PC-9 (cell line): ENCODE measurements at regions not wholly inside any gene's neighbourhood (a gene's known extent, or its start where the extent isn't known, plus 50 kb on each side); places are given as distances from the start of the nearest gene placed in this dataset.
"Not testable (repeated sequence)": the region's sequence is repeated elsewhere in the genome, so short reads cannot be mapped to it uniquely, and the experiment has no call there.

Source experiments
- BruUV-seq: library from RNA; stranded (reverse); fragments of 400-500 nt; replicated peaks from 2 replicates; lab custom pipeline; 2021; lab: Mats Ljungman, UMichigan
- CTCF ChIA-PET: fragments of 300-600 bp; sonication (Branson Sonifier 250); formaldehyde crosslinking; loops from one replicate; lab custom pipeline; 2022; ENCODE audit warnings: antibody characterized with exemption; lab: Charles Lee
- POLR2A ChIA-PET: fragments of 300-600 bp; sonication (Branson Sonifier 250); formaldehyde crosslinking; loops from one replicate; lab custom pipeline; 2022; ENCODE audit warnings: antibody characterized with exemption; ENCODE audit not compliant: unreplicated experiment; lab: Charles Lee
- DNase-seq, 2 experiments: peaks; one replicate each; pipeline versions ENCODE4 v3.0.0 to v3.0.0-alpha.2; 2015 to 2022; ENCODE audit warnings: mixed read lengths in 1 of 2
- H2AFZ ChIP-seq: fragments of 200-600 bp; sonication (generic); 2 replicates; pipeline ENCODE4 v1.8.1; 2017; ENCODE audit warnings: antibody characterized with exemption
- H3F3A ChIP-seq: fragments of 200-600 bp; sonication (generic); 2 replicates; pipeline ENCODE4 v1.8.1; 2017; ENCODE audit warnings: antibody characterized with exemption, mild to moderate bottlenecking, low read depth; ENCODE audit not compliant: insufficient read depth
- H3K27ac ChIP-seq: fragments of 200-600 bp; sonication (generic); 2 replicates; pipeline ENCODE4 v1.6.1; 2016; ENCODE audit warnings: mixed run types
- H3K27me3 ChIP-seq: fragments of 200-600 bp; sonication (generic); 2 replicates; pipeline ENCODE4 v1.6.1; 2016; ENCODE audit warnings: low read depth, mixed run types; ENCODE audit not compliant: insufficient read depth
- H3K36me3 ChIP-seq: fragments of 200-600 bp; sonication (generic); 2 replicates; pipeline ENCODE4 v1.6.1; 2016; ENCODE audit warnings: low read depth, mixed run types
- H3K4me1 ChIP-seq: fragments of 200-600 bp; sonication (generic); replicated peaks from 2 replicates; pipeline ENCODE4 v1.6.1; 2016; ENCODE audit warnings: mixed run types; ENCODE audit not compliant: insufficient read depth
- H3K4me2 ChIP-seq: fragments of 200-600 bp; sonication (generic); 2 replicates; pipeline ENCODE4 v1.6.1; 2017; ENCODE audit warnings: mixed run types
- H3K4me3 ChIP-seq: fragments of 200-600 bp; sonication (generic); 2 replicates; pipeline ENCODE4 v1.6.1; 2016; ENCODE audit warnings: mixed run types
- H3K79me2 ChIP-seq: fragments of 200-600 bp; sonication (generic); 2 replicates; pipeline ENCODE4 v1.6.1; 2017; ENCODE audit warnings: low read depth, mixed run types
- H3K9me2 ChIP-seq: fragments of 200-600 bp; sonication (generic); 2 replicates; pipeline ENCODE4 v1.8.1; 2017; ENCODE audit warnings: mild to moderate bottlenecking; ENCODE audit not compliant: insufficient read depth
- H3K9me3 ChIP-seq: fragments of 200-600 bp; sonication (generic); 2 replicates; pipeline ENCODE4 v1.8.1; 2016; ENCODE audit warnings: low read depth; ENCODE audit not compliant: insufficient read depth
- H4K20me1 ChIP-seq: fragments of 200-600 bp; sonication (generic); 2 replicates; pipeline ENCODE4 v1.8.1; 2017; ENCODE audit not compliant: insufficient read depth
- CTCF ChIP-seq: fragments of 200-600 bp; sonication (generic); conservative IDR thresholded peaks from 2 replicates; pipeline ENCODE4 v1.6.1; 2017; ENCODE audit warnings: mixed run types, antibody characterized with exemption, mild to moderate bottlenecking, moderate library complexity
- EZH2 ChIP-seq: fragments of 200-600 bp; sonication (generic); IDR thresholded peaks from 2 replicates; pipeline ENCODE4 v1.8.0; 2017; ENCODE audit warnings: antibody characterized with exemption, low read depth
- intact Hi-C: fragments of 100-400 bp; cut with micrococcal nuclease; formaldehyde crosslinking; loops from one replicate; pipeline ENCODE4 v1.10.0; 2022; ENCODE audit not compliant: unreplicated experiment

- no peaks in the 10 kb centered on the region for H3K27me3 ChIP-seq
- TF ChIP-seq CTCF = no peak
- no peak for TF ChIP-seq EZH2
- intact Hi-C loops = no loop called here
- ChIA-PET POLR2A (no interaction called here), CTCF (no interaction called here)
- H3K4me2 ChIP-seq = no peak overlapping the region
- no peaks in the 10 kb centered on the region for H4K20me1 ChIP-seq
- no peak for DNase-seq
- no peak overlapping the region for H2AFZ ChIP-seq
- no TSS peak for BruUV-seq
- H3K9me2 ChIP-seq = no peaks in the 10 kb centered on the region
- H3K27ac ChIP-seq = no peak overlapping the region
- no peaks in the 10 kb centered on the region for H3K36me3 ChIP-seq
- H3K4me1 ChIP-seq = no peaks in the 10 kb centered on the region
- H3F3A ChIP-seq = no peaks in the 10 kb centered on the region
- no peaks in the 10 kb centered on the region for H3K9me3 ChIP-seq
- H3K4me3 ChIP-seq = no peak overlapping the region
- no peaks in the 10 kb centered on the region for H3K79me2 ChIP-seq
Measured at GRCh38 chr20:26167499-26167898, 470.8 kb upstream of the ZNF337 start.

- H3K36me3 ChIP-seq = no peaks in the 10 kb centered on the region
- H3K4me3 ChIP-seq = no peak overlapping the region
- no peaks in the 10 kb centered on the region for H3K9me3 ChIP-seq
- POLR2A ChIA-PET = no interaction called here
- no peaks in the 10 kb centered on the region for H3K9me2 ChIP-seq
- intact Hi-C loops = no loop called here
- no peaks in the 10 kb centered on the region for H3K4me1 ChIP-seq
- no peaks in the 10 kb centered on the region for H4K20me1 ChIP-seq
- H3K79me2 ChIP-seq = no peaks in the 10 kb centered on the region
- no peak overlapping the region for H3K4me2 ChIP-seq
- H3K27me3 ChIP-seq = no peaks in the 10 kb centered on the region
- CTCF ChIA-PET = no interaction called here
- TF ChIP-seq EZH2 (no peak), CTCF (no peak)
- no peak overlapping the region for H3K27ac ChIP-seq
- no peak overlapping the region for H2AFZ ChIP-seq
- no peaks in the 10 kb centered on the region for H3F3A ChIP-seq
- BruUV-seq = no TSS peak
- peak; percentile 10 to 57 for DNase-seq
Measured at GRCh38 chr20:26163890-26164289, 467.2 kb upstream of the ZNF337 start.

GRCh38 chr20:26163151-26163550 lies 466.5 kb upstream of the ZNF337 start:
- H3K9me2 ChIP-seq, H3K9me3 ChIP-seq, H3K4me3 ChIP-seq, DNase-seq, intact Hi-C loops, H2AFZ ChIP-seq, H3K4me2 ChIP-seq, CTCF ChIA-PET, BruUV-seq, H4K20me1 ChIP-seq, H3F3A ChIP-seq, H3K79me2 ChIP-seq, H3K27me3 ChIP-seq, H3K4me1 ChIP-seq, H3K27ac ChIP-seq, POLR2A ChIA-PET, H3K36me3 ChIP-seq: not testable (repeated sequence)

- H3K36me3 ChIP-seq, BruUV-seq, H3K9me2 ChIP-seq, H4K20me1 ChIP-seq, H3K79me2 ChIP-seq, CTCF ChIA-PET, DNase-seq, intact Hi-C loops, H3K9me3 ChIP-seq, H3K4me3 ChIP-seq, H3F3A ChIP-seq, H3K4me2 ChIP-seq, H3K4me1 ChIP-seq, H2AFZ ChIP-seq, POLR2A ChIA-PET, H3K27ac ChIP-seq, H3K27me3 ChIP-seq: not testable (repeated sequence)
Measured at GRCh38 chr20:26161741-26162140, 465.1 kb upstream of the ZNF337 start.

- intact Hi-C loops, H3K79me2 ChIP-seq, BruUV-seq, H2AFZ ChIP-seq, H3K27me3 ChIP-seq, POLR2A ChIA-PET, H3F3A ChIP-seq, H3K4me1 ChIP-seq, CTCF ChIA-PET, H3K4me3 ChIP-seq, H3K9me2 ChIP-seq, H3K36me3 ChIP-seq, H4K20me1 ChIP-seq, H3K4me2 ChIP-seq, H3K9me3 ChIP-seq, DNase-seq, H3K27ac ChIP-seq: not testable (repeated sequence)
Measured at GRCh38 chr20:26160916-26161315, 464.3 kb upstream of the ZNF337 start.
